ENCODE measurements at regions not wholly inside any gene's neighbourhood (a gene's known extent, or its start where the extent isn't known, plus 50 kb on each side); places are given as distances from the start of the nearest gene placed in this dataset.
A peak's percentile ranks its signal among the peaks of the same experiment; 100 is the strongest.
"Not testable (repeated sequence)": the region's sequence is repeated elsewhere in the genome, so short reads cannot be mapped to it uniquely, and the experiment has no call there.

GRCh38 chr13:21889651-21890050 is 218.8 kb downstream of the FGF9 start:
- ATAC-seq (no peak), DNase-seq (ENCODE audit: low spot score in 2 of 2) (no peak)
- H3K36me3 Mint-ChIP-seq = peaks cover 0 to 6% of the 10 kb centered on the region in 2 donors
- H3K9me3 Mint-ChIP-seq = peaks cover 0 to 7% of the 10 kb centered on the region in 2 donors
- H3K27ac Mint-ChIP-seq = no peak overlapping the region

- DNase-seq (ENCODE audit: low spot score in 2 of 2); H3K36me3 Mint-ChIP-seq; H3K27ac Mint-ChIP-seq; ATAC-seq; H3K9me3 Mint-ChIP-seq: not testable (repeated sequence)
Measured at GRCh38 chr13:21890220-21890619, 219.3 kb downstream of the FGF9 start.

GRCh38 chr13:21894091-21894490 is 223.2 kb downstream of the FGF9 start:
- ATAC-seq = no peak
- Mint-ChIP-seq H3K36me3 (no peaks in the 10 kb centered on the region), H3K9me3 (no peaks in the 10 kb centered on the region), H3K27ac (no peak overlapping the region)
- DNase-seq (ENCODE audit: low spot score in 2 of 2) = no peak

- no peak overlapping the region for H3K27ac Mint-ChIP-seq
- H3K36me3 Mint-ChIP-seq = no peaks in the 10 kb centered on the region
- DNase-seq (ENCODE audit: low spot score in 2 of 2) (no peak), ATAC-seq (no peak)
- no peaks in the 10 kb centered on the region for H3K9me3 Mint-ChIP-seq
Measured at GRCh38 chr13:21894703-21895699, 224.1 kb downstream of the FGF9 start.

GRCh38 chr13:21895779-21896178 is 224.9 kb downstream of the FGF9 start:
- DNase-seq (ENCODE audit: low spot score in 2 of 2) (no peak), ATAC-seq (no peak)
- Mint-ChIP-seq H3K36me3 (no peaks in the 10 kb centered on the region), H3K9me3 (no peaks in the 10 kb centered on the region), H3K27ac (no peak overlapping the region)

GRCh38 chr13:21897161-21897560 is 226.3 kb downstream of the FGF9 start:
- H3K9me3 Mint-ChIP-seq = no peaks in the 10 kb centered on the region
- ATAC-seq = no peak

GRCh38 chr13:21898459-21898858 is 227.6 kb downstream of the FGF9 start:
- no peak for ATAC-seq

More at GRCh38 chr13:21897161-21897560, 226.3 kb downstream of the FGF9 start:
- Mint-ChIP-seq H3K36me3 (no peaks in the 10 kb centered on the region), H3K27ac (no peak overlapping the region)
- no peak for DNase-seq (ENCODE audit: low spot score in 2 of 2)

GRCh38 chr13:21898945-21899344 is 228.1 kb downstream of the FGF9 start:
- no peak overlapping the region for H3K27ac Mint-ChIP-seq
- no peaks in the 10 kb centered on the region for H3K9me3 Mint-ChIP-seq

More at GRCh38 chr13:21898459-21898858, 227.6 kb downstream of the FGF9 start:
- H3K36me3 Mint-ChIP-seq = no peaks in the 10 kb centered on the region
- H3K27ac Mint-ChIP-seq = no peak overlapping the region
- no peaks in the 10 kb centered on the region for H3K9me3 Mint-ChIP-seq
- no peak for DNase-seq (ENCODE audit: low spot score in 2 of 2)

GRCh38 chr13:21901336-21901735 is 230.5 kb downstream of the FGF9 start:
- no peak overlapping the region for H3K27ac Mint-ChIP-seq
- H3K9me3 Mint-ChIP-seq = no peaks in the 10 kb centered on the region
- DNase-seq (ENCODE audit: low spot score in 2 of 2) (no peak), ATAC-seq (no peak)
- no peaks in the 10 kb centered on the region for H3K36me3 Mint-ChIP-seq

More at GRCh38 chr13:21898945-21899344, 228.1 kb downstream of the FGF9 start:
- ATAC-seq (no peak), DNase-seq (ENCODE audit: low spot score in 2 of 2) (no peak)
- H3K36me3 Mint-ChIP-seq = no peaks in the 10 kb centered on the region

GRCh38 chr13:21901811-21902708 is 231.2 kb downstream of the FGF9 start:
- DNase-seq (ENCODE audit: low spot score in 2 of 2) (no peak), ATAC-seq (no peak)
- no peaks in the 10 kb centered on the region for H3K36me3 Mint-ChIP-seq
- H3K9me3 Mint-ChIP-seq = no peaks in the 10 kb centered on the region
- no peak overlapping the region for H3K27ac Mint-ChIP-seq

- no peak for ATAC-seq
- Mint-ChIP-seq H3K27ac (no peak overlapping the region), H3K9me3 (no peaks in the 10 kb centered on the region), H3K36me3 (no peaks in the 10 kb centered on the region)
- no peak for DNase-seq (ENCODE audit: low spot score in 2 of 2)
Measured at GRCh38 chr13:21902709-21903098, 231.8 kb downstream of the FGF9 start.

GRCh38 chr13:21905486-21905885 is 234.6 kb downstream of the FGF9 start:
- no peak for ATAC-seq
- DNase-seq (ENCODE audit: low spot score in 2 of 2) = no peak
- H3K36me3 Mint-ChIP-seq = no peaks in the 10 kb centered on the region
- no peak overlapping the region for H3K27ac Mint-ChIP-seq
- H3K9me3 Mint-ChIP-seq = no peaks in the 10 kb centered on the region

- H3K9me3 Mint-ChIP-seq = no peaks in the 10 kb centered on the region
- no peak overlapping the region for H3K27ac Mint-ChIP-seq
- no peaks in the 10 kb centered on the region for H3K36me3 Mint-ChIP-seq
- no peak for ATAC-seq
- DNase-seq (ENCODE audit: low spot score in 2 of 2) = no peak
Measured at GRCh38 chr13:21909331-21909730, 238.5 kb downstream of the FGF9 start.

- no peaks in the 10 kb centered on the region for H3K9me3 Mint-ChIP-seq
- DNase-seq (ENCODE audit: low spot score in 2 of 2) (no peak), ATAC-seq (no peak)
- H3K27ac Mint-ChIP-seq = no peak overlapping the region
- no peaks in the 10 kb centered on the region for H3K36me3 Mint-ChIP-seq
Measured at GRCh38 chr13:21910546-21910945, 239.7 kb downstream of the FGF9 start.

- H3K36me3 Mint-ChIP-seq = no peaks in the 10 kb centered on the region
- H3K9me3 Mint-ChIP-seq = no peaks in the 10 kb centered on the region
- peak overlapping the region in 1 of 2 donors; percentile 69 for H3K27ac Mint-ChIP-seq
- ATAC-seq (no peak), DNase-seq (ENCODE audit: low spot score in 2 of 2) (no peak)
Measured at GRCh38 chr13:21911646-21912298, 240.9 kb downstream of the FGF9 start.

- no peaks in the 10 kb centered on the region for H3K36me3 Mint-ChIP-seq
- no peak overlapping the region for H3K27ac Mint-ChIP-seq
- H3K9me3 Mint-ChIP-seq = no peaks in the 10 kb centered on the region
- ATAC-seq (peak in 1 of 2 donors; percentile 28), DNase-seq (ENCODE audit: low spot score in 2 of 2) (peak in 1 of 2 donors; percentile 13)
Measured at GRCh38 chr13:21913010-21913409, 242.1 kb downstream of the FGF9 start.
